GM23248 (cell line): ENCODE measurements at regions not wholly inside any gene's neighbourhood (a gene's known extent, or its start where the extent isn't known, plus 50 kb on each side); places are given as distances from the start of the nearest gene placed in this dataset.

Experiments
- EZH2 ChIP-seq: fragments of 200-600 bp; sonication (generic); IDR thresholded peaks from 2 replicates; pipeline ENCODE4 v1.6.1; 2018; ENCODE audit warnings: antibody characterized with exemption, mild to moderate bottlenecking; ENCODE audit not compliant: insufficient read depth, poor library complexity, severe bottlenecking
- EZH2phosphoT487 ChIP-seq: fragments of 200-600 bp; sonication (generic); IDR thresholded peaks from 2 replicates; pipeline ENCODE4 v1.6.1; 2018; ENCODE audit warnings: antibody characterized with exemption, moderate library complexity, mild to moderate bottlenecking, low read depth; ENCODE audit not compliant: insufficient read depth

- TF ChIP-seq EZH2phosphoT487 (no peak), EZH2 (no peak)
Observed at GRCh38 chr16:79959226-79959625, 358.7 kb upstream of the MAF start.
